ENCODE measurements at regions not wholly inside any gene's neighbourhood (a gene's known extent, or its start where the extent isn't known, plus 50 kb on each side); places are given as distances from the start of the nearest gene placed in this dataset.

DNA sequence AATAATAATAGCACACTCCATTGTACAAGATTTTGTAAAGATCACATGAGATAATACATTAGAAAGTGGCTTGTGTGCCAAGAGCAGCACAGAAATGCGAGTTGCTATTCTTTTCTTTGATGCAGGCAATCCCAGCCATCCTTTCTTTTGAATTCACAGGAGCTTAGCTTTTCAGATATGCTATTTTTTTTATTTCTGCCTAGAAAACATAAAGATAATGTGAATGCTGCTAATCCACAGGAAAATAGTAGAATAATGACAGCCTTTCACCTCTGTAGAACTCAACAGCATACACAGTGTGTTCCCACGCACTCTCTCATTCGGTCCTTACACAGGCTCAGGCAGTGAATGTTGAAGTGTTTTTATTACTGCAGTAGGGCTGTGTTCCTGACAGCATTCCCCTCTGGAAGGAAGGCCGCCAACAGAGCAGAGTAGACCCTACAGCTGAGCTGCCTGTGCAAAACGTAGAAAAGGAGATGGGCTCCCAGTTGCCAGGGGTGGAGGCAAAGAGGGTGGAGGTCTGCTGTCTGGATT is 138.8 kb upstream of the TAPT1 start:
- no peak for DNase-seq (ENCODE audit: low read depth)

DNA sequence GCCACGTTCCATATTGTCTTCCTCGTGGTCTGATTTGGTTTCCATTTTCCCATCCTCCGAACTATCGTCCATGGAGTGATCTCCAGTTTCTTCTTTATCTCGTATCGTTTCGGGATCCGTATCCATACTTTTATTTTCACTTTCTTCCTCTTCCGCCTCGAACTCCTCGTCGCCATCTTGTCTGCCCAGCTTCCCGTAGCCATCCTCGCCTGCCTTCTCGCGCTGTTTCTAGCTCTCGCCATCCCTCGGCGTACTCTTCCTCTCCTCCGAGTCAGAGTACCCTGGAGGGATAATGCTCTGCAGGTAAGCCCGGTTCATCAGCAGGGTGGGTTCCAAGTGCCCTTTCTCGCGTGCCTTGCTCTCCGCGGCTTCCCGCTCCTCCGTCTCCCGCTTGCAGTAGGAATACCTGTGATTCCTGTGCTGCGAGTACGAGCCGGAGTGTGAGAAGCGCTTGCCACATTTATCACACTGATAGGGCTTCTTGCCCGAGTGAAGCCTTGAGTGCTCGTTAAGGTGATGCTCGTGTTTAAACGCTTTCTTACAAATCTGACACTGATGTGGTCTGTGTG is 134.5 kb upstream of the TAPT1 start:
- DNase-seq (ENCODE audit: low read depth), result no peak

- DNase-seq (ENCODE audit: low read depth), result no peak
Measured at GRCh38 chr4:16353165-16353564, 126.9 kb upstream of the TAPT1 start.

DNA sequence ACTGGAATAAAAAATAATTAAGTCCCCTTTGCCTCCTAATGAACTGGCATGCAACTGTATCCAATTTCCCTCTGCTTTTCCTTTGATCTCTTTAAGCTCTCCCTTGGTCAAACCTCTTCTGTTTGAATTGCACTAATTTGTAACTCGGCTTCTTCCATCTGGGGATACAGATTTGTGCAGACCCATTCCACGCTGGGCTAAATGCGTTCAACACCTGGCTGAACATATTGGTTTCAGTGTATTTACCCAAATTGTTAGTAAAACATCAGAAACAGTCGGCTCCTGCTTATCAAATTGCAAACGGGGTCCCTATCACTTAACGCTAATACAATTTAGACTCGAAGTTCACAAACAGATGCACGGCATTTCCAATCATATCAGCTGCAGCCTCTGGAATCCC is 124.9 kb upstream of the TAPT1 start:
- no peak for DNase-seq (ENCODE audit: low read depth)

DNA sequence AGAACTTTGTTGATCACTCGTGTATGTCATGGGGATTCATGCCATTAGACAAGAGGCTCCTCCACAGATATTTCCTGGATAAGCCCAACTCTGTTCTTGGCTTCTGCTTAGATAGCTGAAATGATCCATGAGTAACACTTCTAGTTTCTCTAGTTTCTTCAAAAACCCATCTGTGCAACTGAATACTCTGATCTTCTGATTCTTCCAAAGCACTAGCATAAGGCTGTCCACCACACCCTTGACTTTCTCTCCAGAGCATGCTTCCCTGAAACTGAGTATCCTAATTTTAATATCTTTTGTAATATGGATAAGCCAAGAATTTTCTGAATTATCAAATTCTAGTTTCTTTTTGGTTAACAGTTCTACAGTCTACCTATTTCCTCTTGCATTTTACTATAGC is 118.6 kb upstream of the TAPT1 start:
- DNase-seq (ENCODE audit: low read depth), result no peak

DNA sequence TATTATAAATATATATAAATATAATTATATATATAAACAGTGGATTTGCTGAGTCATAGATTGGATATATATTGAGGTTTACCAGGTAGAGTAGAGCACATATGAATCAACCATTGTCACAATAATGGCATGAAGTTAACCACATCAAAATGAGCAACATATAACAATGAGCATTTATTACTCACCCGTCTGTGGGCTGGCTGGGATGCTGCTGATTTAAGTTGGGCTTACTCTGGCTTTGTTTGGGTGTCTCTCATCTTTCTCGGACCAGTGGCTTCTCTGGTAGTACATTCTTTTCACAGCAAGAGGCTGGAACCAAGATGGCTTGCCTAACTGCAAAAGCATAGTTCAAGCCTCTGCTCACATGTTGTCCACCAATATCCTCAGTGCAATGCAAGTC is 111.7 kb upstream of the TAPT1 start:
- no peak for DNase-seq (ENCODE audit: low read depth)

GRCh38 chr4:16334601-16335000 is 108.3 kb upstream of the TAPT1 start:
- no peak for DNase-seq (ENCODE audit: low read depth)

- DNase-seq (ENCODE audit: low read depth), result no peak
Measured at GRCh38 chr4:16329797-16330134, 103.5 kb upstream of the TAPT1 start.

GRCh38 chr4:16329125-16329796 is 103.0 kb upstream of the TAPT1 start:
- no peak for DNase-seq (ENCODE audit: low read depth)

DNA sequence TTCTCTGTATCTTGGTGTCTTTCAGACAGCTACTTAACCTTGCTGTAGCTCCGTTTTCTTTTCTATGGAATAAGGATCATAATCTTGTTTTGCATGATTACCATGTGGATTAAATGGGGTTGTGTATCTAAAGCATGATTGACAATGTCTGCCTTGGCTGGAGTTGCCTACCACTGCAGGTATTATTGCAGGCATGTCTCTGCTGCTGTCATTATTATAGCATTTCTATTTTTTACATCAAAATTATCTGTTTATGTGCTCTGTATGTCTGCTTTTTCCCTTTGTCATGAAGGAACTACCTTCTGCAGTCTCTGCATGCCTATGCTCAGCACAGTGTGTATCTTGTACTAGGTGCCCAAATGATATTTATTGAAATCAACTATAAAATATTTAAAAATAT is 95.9 kb upstream of the TAPT1 start:
- no peak for DNase-seq (ENCODE audit: low read depth)

DNA sequence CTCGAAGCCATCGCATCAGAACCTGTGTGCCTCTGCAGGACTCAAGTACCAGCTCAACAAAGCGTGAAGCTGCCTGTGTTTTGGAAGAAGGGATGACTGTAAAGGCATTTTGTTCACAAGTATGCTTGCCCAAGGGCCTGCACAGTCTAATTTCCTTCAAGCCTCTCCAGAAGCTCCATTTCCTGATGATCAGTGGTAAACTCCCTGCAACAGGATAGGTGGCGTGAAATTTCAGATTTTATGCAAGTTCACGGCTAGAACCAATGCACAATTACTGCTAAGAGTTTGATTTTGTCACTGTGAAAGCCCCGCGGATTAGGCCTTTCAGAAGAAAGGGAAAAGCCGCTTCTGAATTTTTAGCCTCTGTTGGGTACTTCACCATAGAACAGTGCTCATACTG is 89.2 kb upstream of the TAPT1 start:
- no peak for DNase-seq (ENCODE audit: low read depth)

GRCh38 chr4:16310606-16311005 is 84.3 kb upstream of the TAPT1 start:
- no peak for DNase-seq (ENCODE audit: low read depth)

- DNase-seq (ENCODE audit: low read depth), result no peak
Measured at GRCh38 chr4:16302648-16303047, 76.4 kb upstream of the TAPT1 start.

GRCh38 chr4:16297003-16297402 is 70.7 kb upstream of the TAPT1 start:
- DNase-seq (ENCODE audit: low read depth), result no peak

DNA sequence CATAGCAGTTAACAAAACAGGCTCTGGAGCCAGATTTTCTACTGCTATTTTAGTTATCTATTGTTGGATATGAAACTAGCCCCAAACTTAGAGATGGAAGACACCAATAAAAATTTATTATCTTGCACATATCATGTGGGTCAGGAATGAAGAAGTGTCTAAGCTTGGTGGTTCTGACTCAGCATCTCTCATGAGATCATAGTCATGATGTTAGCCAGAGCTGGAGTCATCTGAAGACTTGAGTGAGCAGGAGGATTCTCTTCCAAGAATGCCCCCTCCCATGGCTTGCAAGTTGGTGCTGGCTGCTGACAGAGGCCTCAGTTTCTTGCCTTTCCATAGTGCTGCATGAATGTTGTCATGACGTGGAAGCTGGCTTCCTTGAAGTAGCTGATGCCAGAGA is 68.2 kb upstream of the TAPT1 start:
- DNase-seq (ENCODE audit: low read depth), result peak; percentile 37

DNA sequence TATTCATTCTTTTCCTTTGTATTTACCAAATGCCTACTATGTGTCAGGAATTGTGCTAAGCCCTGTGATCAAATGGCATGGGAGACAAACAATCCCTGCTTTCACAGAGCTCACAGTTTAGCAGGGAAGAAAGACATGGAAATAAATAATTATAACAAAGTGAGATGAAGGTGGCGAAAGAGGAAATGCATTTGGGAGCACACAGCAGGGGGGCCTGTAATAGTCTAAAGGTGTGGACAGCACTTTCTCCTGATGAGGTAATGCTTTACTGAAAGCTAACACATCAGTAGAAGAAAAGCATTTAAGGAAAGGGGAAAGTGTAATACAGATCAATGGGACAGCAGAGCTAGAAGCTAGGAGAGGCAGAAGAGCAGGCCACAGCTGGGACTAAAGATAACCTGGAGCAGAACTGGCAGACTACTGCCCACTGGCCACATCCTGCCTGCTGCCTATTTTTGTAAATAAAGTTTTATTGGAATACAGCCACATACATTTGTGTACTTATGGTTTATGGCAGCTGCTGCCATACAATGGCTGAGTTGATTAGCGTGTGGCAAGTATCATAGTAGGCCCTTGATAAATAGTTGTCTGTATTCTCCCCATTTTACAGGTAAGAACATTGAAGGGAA is 67.1 kb upstream of the TAPT1 start:
- no peak for DNase-seq (ENCODE audit: low read depth)

- no peak for DNase-seq (ENCODE audit: low read depth)
Measured at GRCh38 chr4:16292585-16292984, 66.3 kb upstream of the TAPT1 start.

DNA sequence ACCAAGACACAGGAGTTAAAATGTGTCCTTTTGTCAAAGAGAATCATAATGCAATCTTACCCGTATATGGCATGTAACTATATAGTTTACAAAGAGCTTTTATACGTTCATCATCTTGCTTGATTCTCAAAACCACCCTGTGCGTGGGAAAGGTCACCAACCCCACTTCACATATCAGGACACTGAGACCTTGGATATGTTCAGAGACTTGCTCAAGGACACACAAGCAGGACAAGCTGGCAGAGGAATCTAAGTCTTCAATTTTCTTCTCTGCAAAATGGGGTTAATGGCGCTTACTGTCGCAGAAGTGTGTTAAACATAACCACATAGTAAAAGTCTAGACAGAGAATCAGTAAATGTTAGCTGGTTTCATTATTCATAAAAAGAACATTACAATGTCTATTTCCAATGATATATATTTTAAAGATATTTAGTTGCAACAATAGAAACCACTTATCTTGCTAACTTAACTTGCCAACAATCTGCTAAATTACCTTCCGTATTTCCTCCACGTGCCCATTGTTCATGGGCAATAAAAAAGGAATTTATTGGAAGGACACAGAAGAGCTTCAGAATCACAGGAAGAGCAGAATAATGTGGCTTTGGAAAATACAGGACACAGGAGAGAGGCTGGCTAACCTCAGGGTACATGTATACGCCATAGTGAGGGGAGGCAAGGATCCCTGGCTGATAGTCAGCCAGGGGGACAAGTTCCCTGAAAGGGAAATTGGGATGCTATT is 64.6 kb upstream of the TAPT1 start:
- DNase-seq (ENCODE audit: low read depth), result no peak

GRCh38 chr4:16289897-16290554 is 63.8 kb upstream of the TAPT1 start:
- DNase-seq (ENCODE audit: low read depth), result peak; percentile 32

GRCh38 chr4:16284050-16284449 is 57.8 kb upstream of the TAPT1 start:
- DNase-seq (ENCODE audit: low read depth), result no peak

GRCh38 chr4:16278178-16278577 is 51.9 kb upstream of the TAPT1 start:
- no peak for DNase-seq (ENCODE audit: low read depth)
